HepG2 (cell line): ENCODE measurements at regions not wholly inside any gene's neighbourhood (a gene's known extent, or its start where the extent isn't known, plus 50 kb on each side); places are given as distances from the start of the nearest gene placed in this dataset.

Experiments used
- ARHGAP35 ChIP-seq: sonication (generic); formaldehyde crosslinking; IDR thresholded peaks from 2 replicates; pipeline ENCODE4 v1.9.0; 2022; ENCODE audit warnings: mild to moderate bottlenecking, inconsistent platforms, moderate library complexity, missing genetic modification reagents, borderline replicate concordance
- DMAP1 ChIP-seq: IDR thresholded peaks from 2 replicates; pipeline ENCODE4 v1.6.1; 2016
- NKX3-1 ChIP-seq: sonication (generic); formaldehyde crosslinking; IDR thresholded peaks from 2 replicates; pipeline ENCODE4 v1.5.0; 2020; ENCODE audit warnings: missing genetic modification reagents
- RBM22 ChIP-seq: fragments of 200-400 bp; formaldehyde crosslinking; optimal IDR thresholded peaks from 2 replicates; pipeline ENCODE3; 2017; ENCODE audit warnings: mild to moderate bottlenecking, low read length, moderate library complexity
- SOX6 ChIP-seq, 2 experiments: fragments of 450-650 bp in 1 of 2; sonication (generic) in 1 of 2; formaldehyde crosslinking in 1 of 2; IDR thresholded peaks; 2 replicates each; pipeline versions ENCODE4 v1.4.0 to v1.6.1; 2017 to 2020; ENCODE audit warnings: antibody characterized with exemption in 1 of 2, mild to moderate bottlenecking in 1 of 2, missing genetic modification reagents in 1 of 2
- ZBTB46 ChIP-seq: sonication (generic); formaldehyde crosslinking; IDR thresholded peaks from 2 replicates; pipeline ENCODE4 v1.4.0; 2020; ENCODE audit warnings: mild to moderate bottlenecking, missing genetic modification reagents, borderline replicate concordance
- ZNF138 ChIP-seq: sonication (generic); formaldehyde crosslinking; IDR thresholded peaks from 2 replicates; pipeline ENCODE4 v1.5.0; 2020; ENCODE audit warnings: mild to moderate bottlenecking, low read depth, missing genetic modification reagents
- ZNF343 ChIP-seq: sonication (generic); formaldehyde crosslinking; IDR thresholded peaks from 2 replicates; pipeline ENCODE4 v1.4.0; 2020; ENCODE audit warnings: mild to moderate bottlenecking, missing genetic modification reagents
- ZNF567 ChIP-seq: sonication (generic); formaldehyde crosslinking; IDR thresholded peaks from 2 replicates; pipeline ENCODE4 v1.8.1; 2023; ENCODE audit warnings: mild to moderate bottlenecking, missing genetic modification reagents, borderline replicate concordance
- ZNF644 ChIP-seq: IDR thresholded peaks from 2 replicates; pipeline ENCODE4 v1.6.1; 2016; ENCODE audit warnings: low read depth
- ZNF670 ChIP-seq: sonication (generic); formaldehyde crosslinking; IDR thresholded peaks from 2 replicates; pipeline ENCODE4 v1.8.0; 2022; ENCODE audit warnings: mild to moderate bottlenecking, missing genetic modification reagents, borderline replicate concordance
- ZNF776 ChIP-seq: sonication (generic); formaldehyde crosslinking; IDR thresholded peaks from 2 replicates; pipeline ENCODE4 v1.4.0; 2020; ENCODE audit warnings: mild to moderate bottlenecking, missing genetic modification reagents
- TF ChIP-seq, protein P1 (sequence below): IDR thresholded peaks from 2 replicates; pipeline ENCODE4 v1.6.1; 2016; ENCODE audit warnings: missing genetic modification reagents, missing compliant biosample characterization

- no peak for TF ChIP-seq ZNF138
- peak; percentile 65; the same call in 1 of the 2 replicates for TF ChIP-seq ZNF776
- TF ChIP-seq, protein P1, sequence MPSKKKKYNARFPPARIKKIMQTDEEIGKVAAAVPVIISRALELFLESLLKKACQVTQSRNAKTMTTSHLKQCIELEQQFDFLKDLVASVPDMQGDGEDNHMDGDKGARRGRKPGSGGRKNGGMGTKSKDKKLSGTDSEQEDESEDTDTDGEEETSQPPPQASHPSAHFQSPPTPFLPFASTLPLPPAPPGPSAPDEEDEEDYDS = peak; percentile 86
- TF ChIP-seq DMAP1 (CRISPR knock-in tag) = peak; percentile 90; the same call in 1 of the 2 replicates
- TF ChIP-seq ZNF670 (CRISPR knock-in tag) = peak; percentile 86; the same call in 1 of the 2 replicates
- no peak for TF ChIP-seq SOX6 (IDR thresholded peaks at IDR 0.05)
- TF ChIP-seq SOX6 (CRISPR knock-in tag; IDR thresholded peaks at IDR 0.05) = peak; percentile 33
- peak; percentile 28; the same call in 1 of the 2 replicates for TF ChIP-seq ZNF343 (CRISPR knock-in tag)
- peak; percentile 37; the same call in 1 of the 2 replicates for TF ChIP-seq NKX3-1 (CRISPR knock-in tag)
- 0 out of 2 replicates have a peak, but pooled peaks have one; percentile 38 for TF ChIP-seq ZNF567 (CRISPR knock-in tag)
- TF ChIP-seq RBM22 = no peak
- TF ChIP-seq ZNF644 (CRISPR knock-in tag) = no peak
- peak; percentile 84 for TF ChIP-seq ARHGAP35 (CRISPR knock-in tag)
- no peak for TF ChIP-seq ZBTB46 (CRISPR knock-in tag)
These were observed 154.6 kb downstream of the CCDC74A start (continued) for GRCh38 chr2:131682122-131682944.
